A673 (cell line): ENCODE measurements at regions not wholly inside any gene's neighbourhood (a gene's known extent, or its start where the extent isn't known, plus 50 kb on each side); places are given as distances from the start of the nearest gene placed in this dataset.

ENCODE experiments used
- BruUV-seq: library from RNA; stranded (reverse); fragments of 400-500 nt; replicated peaks from 2 replicates; lab custom pipeline; 2021; lab: Mats Ljungman, UMichigan
- CTCF ChIA-PET: fragments of 300-600 bp; sonication (Branson Sonifier 250); formaldehyde crosslinking; loops from one replicate; lab custom pipeline; 2022; ENCODE audit warnings: antibody characterized with exemption; lab: Charles Lee
- POLR2A ChIA-PET: fragments of 300-600 bp; sonication (Branson Sonifier 250); formaldehyde crosslinking; loops from one replicate; lab custom pipeline; 2022; ENCODE audit warnings: antibody characterized with exemption; ENCODE audit not compliant: low non-redundant PET; lab: Charles Lee
- DNase-seq: peaks from one replicate; pipeline ENCODE4 v3.0.0-alpha.2; 2015; ENCODE audit warnings: low spot score
- H3K27ac ChIP-seq: fragments of 200-600 bp; sonication (generic); 2 replicates; pipeline ENCODE4 v1.5.1; 2016; ENCODE audit warnings: mixed run types, low read depth, mild to moderate bottlenecking, mixed read lengths, antibody characterized with exemption, low read length; ENCODE audit not compliant: poor library complexity, severe bottlenecking
- H3K27me3 ChIP-seq: fragments of 200-600 bp; sonication (generic); replicated peaks from 2 replicates; pipeline ENCODE4 v1.6.1; 2017; ENCODE audit warnings: mixed run types, low read depth, mild to moderate bottlenecking, mixed read lengths, antibody characterized with exemption, low read length; ENCODE audit not compliant: insufficient read depth, poor library complexity
- H3K36me3 ChIP-seq: fragments of 200-600 bp; sonication (generic); 2 replicates; pipeline ENCODE4 v1.6.1; 2016; ENCODE audit warnings: mixed run types, mild to moderate bottlenecking, mixed read lengths, antibody characterized with exemption, low read length; ENCODE audit not compliant: insufficient read depth, poor library complexity, severe bottlenecking
- H3K4me1 ChIP-seq: fragments of 200-600 bp; sonication (generic); 2 replicates; pipeline ENCODE4 v1.6.1; 2017; ENCODE audit warnings: mixed run types, mild to moderate bottlenecking, mixed read lengths, antibody characterized with exemption, low read length; ENCODE audit not compliant: insufficient read depth, poor library complexity, severe bottlenecking
- H3K4me3 ChIP-seq: fragments of 200-600 bp; sonication (generic); 2 replicates; pipeline ENCODE4 v1.5.1; 2016; ENCODE audit warnings: low read depth, mixed run types, mild to moderate bottlenecking, mixed read lengths, low read length; ENCODE audit not compliant: poor library complexity, severe bottlenecking
- H3K9me3 ChIP-seq: fragments of 200-600 bp; sonication (generic); 2 replicates; pipeline ENCODE4 v1.6.1; 2016; ENCODE audit warnings: mixed run types, low read depth, mild to moderate bottlenecking, mixed read lengths, antibody characterized with exemption, low read length; ENCODE audit not compliant: poor library complexity, severe bottlenecking
- CTCF ChIP-seq: fragments of 300-800, 200-600 bp; sonication (generic); conservative IDR thresholded peaks from 2 replicates; pipeline ENCODE4 v1.5.1; 2017; ENCODE audit warnings: low read depth, mild to moderate bottlenecking, antibody characterized with exemption, low read length, moderate library complexity, mixed read lengths
- EZH2 ChIP-seq: fragments of 200-600 bp; sonication (generic); IDR thresholded peaks from 2 replicates; pipeline ENCODE4 v1.6.1; 2017; ENCODE audit warnings: borderline replicate concordance, low read depth, mild to moderate bottlenecking, mixed read lengths, antibody characterized with exemption, low read length; ENCODE audit not compliant: poor library complexity, severe bottlenecking
- intact Hi-C: fragments of 100-400 bp; cut with micrococcal nuclease; formaldehyde crosslinking; loops from one replicate; pipeline ENCODE4 v1.10.0; 2022; ENCODE audit not compliant: unreplicated experiment

- no peaks in the 10 kb centered on the region for H3K4me1 ChIP-seq
- H3K27me3 ChIP-seq = no peaks in the 10 kb centered on the region
- TF ChIP-seq EZH2 (no peak), CTCF (no peak)
- no peak overlapping the region for H3K27ac ChIP-seq
- no peak for DNase-seq
- intact Hi-C loops = no loop called here
- H3K36me3 ChIP-seq = no peaks in the 10 kb centered on the region
- BruUV-seq = no TSS peak
- H3K4me3 ChIP-seq = no peak overlapping the region
- H3K9me3 ChIP-seq = no peaks in the 10 kb centered on the region
- ChIA-PET POLR2A (no interaction called here), CTCF (no interaction called here)
Observed at GRCh38 chr13:24076636-24077035, 83.9 kb upstream of the SPATA13 start.

- ChIA-PET CTCF (interaction anchor here (0.5 kb wide), 1 partner anchor 22 kb away, joined by 3 read pairs; no protein-coding TSS in a partner anchor), POLR2A (no interaction called here)
- no peak overlapping the region for H3K4me3 ChIP-seq
- DNase-seq = no peak
- H3K9me3 ChIP-seq = no peaks in the 10 kb centered on the region
- no peak overlapping the region for H3K27ac ChIP-seq
- no TSS peak for BruUV-seq
- no peaks in the 10 kb centered on the region for H3K27me3 ChIP-seq
- no peaks in the 10 kb centered on the region for H3K36me3 ChIP-seq
- peaks cover 17% of the 10 kb centered on the region for H3K4me1 ChIP-seq
- intact Hi-C loops = no loop called here
- no peak for TF ChIP-seq EZH2
- no peak for TF ChIP-seq CTCF
Observed at GRCh38 chr13:24080134-24080533, 80.4 kb upstream of the SPATA13 start.

GRCh38 chr13:24081387-24081786 is 79.1 kb upstream of the SPATA13 start:
- CTCF ChIA-PET = no interaction called here
- Histone ChIP-seq H3K9me3 (no peaks in the 10 kb centered on the region), H3K4me1 (peaks cover 17% of the 10 kb centered on the region), H3K27ac (no peak overlapping the region), H3K36me3 (no peaks in the 10 kb centered on the region), H3K27me3 (no peaks in the 10 kb centered on the region), H3K4me3 (no peak overlapping the region)
- intact Hi-C loops = no loop called here
- POLR2A ChIA-PET = no interaction called here
- TF ChIP-seq CTCF = no peak
- no peak for TF ChIP-seq EZH2
- BruUV-seq = no TSS peak
- no peak for DNase-seq
